ENCODE measurements at regions not wholly inside any gene's neighbourhood (a gene's known extent, or its start where the extent isn't known, plus 50 kb on each side); places are given as distances from the start of the nearest gene placed in this dataset.
A peak's percentile ranks its signal among the peaks of the same experiment; 100 is the strongest.
"Not testable (repeated sequence)": the region's sequence is repeated elsewhere in the genome, so short reads cannot be mapped to it uniquely, and the experiment has no call there.

DNA sequence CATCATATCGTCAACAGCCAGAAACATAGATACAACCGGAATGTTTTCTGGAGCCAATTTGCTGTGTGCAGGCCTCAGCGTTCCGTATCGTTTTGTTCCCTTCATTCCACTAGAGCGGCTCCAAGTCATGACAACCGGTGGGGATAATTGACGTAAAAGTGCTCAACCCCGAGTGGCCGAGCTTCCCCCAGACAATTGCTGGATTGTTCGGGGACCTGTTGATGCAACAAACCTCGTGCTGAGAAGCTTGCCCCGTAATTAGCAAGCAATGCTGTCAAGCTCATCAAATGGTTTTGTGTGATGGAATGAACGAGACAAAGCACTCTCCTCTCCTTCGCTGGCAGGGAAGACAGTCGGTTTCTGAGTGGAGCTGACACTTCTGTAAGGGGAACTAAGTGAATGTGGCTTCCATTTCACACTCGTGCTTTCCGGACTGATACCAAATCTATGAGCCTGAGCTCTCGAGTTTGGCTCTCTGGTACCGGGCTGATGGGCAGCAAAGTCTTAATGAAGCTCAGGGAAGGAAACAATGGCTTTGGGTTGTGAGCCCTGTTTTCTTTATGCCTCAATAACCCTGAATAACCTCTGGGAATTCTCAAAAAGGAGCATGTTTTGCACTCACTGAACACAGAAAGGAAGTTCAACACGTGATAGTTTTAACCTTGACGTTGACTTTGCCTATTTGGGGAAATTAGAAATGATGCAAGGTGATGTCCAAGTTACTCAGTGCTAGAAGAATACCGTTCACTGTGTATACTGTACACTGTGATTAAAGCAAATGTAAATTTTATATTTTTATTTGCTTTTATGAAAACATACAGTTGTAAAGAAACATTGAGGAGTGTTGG lies 220.5 kb downstream of the BAMBI start:
- DNase-seq = no peak

DNA sequence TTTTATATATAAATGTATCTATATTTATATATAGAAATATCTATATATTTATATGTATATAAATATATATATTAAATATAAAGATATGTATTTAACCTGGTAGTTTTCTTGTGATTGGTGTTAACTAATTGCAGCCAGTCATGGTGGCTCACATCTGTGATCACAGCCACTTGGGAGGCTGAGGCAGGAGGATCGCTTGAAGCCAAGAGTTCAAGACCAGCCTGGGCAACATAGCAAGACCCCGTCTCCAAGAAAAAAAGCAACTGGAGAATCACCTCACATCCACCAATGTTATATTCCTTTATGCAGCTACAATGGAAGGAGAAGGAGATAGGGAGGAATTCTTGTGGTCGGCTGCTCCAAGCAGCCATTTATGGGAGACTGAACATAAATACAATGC lies 224.9 kb downstream of the BAMBI start:
- no peak for DNase-seq

DNA sequence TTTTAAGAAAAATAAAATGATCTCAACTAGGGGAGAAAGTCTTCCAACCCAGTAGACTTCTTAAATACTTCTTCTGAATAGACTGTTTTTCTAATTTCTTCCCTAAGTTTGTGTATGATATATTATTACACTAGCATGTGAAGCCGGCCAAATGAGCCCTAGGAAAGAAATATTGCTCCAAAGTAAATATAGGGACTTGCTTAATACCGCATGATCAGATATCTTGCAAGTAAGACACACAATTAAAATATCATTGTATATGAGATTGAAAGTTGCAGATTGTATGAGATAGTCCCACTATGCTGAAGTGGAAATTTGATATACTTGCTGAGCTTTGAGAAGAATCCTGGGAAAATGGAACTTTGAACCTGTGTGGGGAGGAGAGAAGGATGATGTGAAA lies 225.7 kb downstream of the BAMBI start:
- no peak for DNase-seq

DNA sequence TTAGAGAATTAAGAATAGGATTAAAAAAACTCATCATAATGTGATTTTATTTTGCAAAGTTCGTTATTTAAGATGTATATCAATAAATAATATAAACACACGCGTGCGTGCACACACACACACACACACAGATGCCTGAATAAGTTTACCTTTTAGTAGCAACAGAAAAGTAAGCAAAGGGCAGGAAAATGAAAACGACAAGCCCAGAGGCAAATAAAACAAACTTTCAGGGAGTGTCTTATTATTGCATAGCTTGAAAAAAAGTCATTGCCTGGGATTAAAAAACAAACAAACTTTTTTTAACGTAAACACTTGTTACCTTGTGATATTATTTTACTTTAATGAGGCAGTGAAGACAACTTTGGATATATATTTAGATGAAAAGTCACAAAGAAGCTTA lies 226.4 kb downstream of the BAMBI start:
- no peak for DNase-seq

DNA sequence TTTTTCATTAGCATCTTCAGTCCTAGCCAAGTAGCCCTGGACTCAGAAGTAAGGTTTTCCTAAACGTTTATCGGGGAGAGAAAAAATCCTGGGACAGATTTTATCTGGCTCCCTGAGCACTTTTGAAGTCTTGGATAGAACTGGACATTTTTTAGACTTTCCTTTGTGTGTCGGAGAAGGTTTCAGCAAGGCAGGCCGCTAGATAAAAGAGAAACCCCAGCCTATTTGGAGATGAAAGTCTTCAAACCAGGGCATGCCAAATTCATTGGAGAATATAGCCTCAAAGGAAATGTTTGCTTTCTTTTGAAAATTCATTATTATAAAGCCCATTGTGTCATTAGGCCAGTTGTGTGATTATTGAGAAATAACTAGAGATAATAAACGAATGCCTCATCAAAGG lies 228.1 kb downstream of the BAMBI start:
- DNase-seq = no peak

DNA sequence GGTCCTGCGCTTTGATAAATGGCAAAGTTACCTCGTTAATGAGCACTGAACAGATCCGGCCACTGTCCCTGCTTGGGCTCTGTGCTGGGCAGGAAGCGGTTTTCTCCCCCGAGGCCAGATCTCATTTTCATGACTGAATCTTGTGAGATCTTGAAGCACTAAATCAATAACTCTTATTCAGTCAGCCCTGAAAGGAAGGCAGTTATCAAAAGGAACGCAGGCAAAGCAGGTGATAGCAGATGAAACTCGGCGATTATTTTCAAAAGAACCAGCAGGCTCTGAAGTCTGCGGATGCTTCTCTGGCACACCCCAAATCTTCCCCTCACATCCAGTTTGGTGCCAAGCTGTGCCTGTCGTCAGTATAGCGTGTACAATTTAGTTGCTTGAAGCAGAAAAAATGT lies 228.7 kb downstream of the BAMBI start:
- no peak for DNase-seq

DNA sequence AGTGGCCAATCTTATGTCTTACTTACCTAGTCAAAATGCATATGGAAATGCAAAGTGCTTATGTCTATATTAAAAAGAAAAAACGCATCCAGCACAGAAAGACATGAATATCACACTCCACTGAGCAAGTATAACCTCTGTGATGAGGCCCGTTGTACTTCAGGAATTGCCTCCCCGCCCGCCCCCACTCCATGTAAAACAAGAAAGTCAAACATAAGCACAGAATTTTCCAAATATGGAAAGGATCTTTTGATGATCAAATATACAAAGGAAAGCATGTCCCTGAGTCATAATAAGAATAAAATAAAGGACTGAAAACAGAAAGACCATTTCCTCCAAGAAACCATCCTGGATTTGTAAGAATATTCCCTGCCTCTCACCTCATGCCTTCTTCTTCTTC lies 229.1 kb downstream of the BAMBI start:
- no peak for DNase-seq

DNA sequence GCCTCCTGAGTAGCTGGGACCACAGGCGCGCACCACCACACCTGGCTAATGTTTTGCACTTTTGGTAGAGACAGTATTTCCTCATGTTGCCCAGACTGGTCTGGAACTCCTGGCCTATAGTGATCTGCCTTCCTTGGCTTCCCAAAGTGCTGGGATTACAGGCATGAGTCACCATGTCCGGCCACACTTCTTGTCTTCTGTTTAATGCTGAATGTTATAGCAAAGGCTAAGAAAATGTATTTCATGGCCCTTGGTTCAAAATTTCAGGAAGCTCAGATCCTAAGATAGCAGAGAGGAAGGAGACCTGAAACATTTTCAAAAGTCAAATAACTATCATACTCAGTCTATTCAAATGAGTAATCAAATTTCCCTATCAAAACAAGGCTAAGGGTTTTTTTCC lies 229.6 kb downstream of the BAMBI start:
- no peak for DNase-seq

DNA sequence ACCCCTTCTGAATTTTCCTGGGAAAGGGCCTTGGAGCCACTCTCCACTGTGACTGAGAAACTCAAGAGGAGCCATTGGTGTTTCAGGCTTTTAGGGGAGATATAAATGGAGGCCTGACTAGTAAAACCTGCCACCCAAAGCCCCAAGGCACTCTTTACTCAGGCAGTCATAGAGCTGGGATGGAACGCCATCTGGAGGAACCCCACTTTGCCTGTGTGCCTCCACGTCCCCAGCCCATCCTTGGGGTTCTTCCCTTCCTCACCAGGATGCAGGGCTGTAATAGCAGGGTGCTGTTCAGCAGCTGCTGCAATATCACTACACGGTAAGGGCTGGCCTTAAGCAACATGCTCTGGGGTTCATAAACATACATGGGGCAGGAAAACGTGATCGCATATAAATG lies 232.6 kb downstream of the BAMBI start:
- no peak for DNase-seq

DNA sequence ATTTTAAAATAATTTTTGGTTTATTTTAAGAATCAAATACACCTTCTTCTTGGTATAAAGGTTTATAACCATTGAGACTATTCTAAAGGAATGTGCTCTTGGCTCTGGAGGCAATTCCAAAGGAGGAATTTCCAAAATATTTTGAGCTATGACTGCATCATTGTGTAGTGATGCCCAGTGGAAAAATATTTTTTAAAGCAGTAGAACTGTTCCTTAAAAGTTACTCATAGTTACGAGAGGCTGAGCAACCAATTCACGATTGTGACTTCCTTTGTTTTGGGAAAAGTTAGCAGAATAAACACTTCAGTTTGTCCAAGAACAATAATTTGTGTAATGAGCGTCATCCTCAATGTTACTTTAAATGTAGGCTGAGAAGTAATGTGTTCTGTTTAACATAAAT lies 233.6 kb downstream of the BAMBI start:
- DNase-seq = no peak

DNA sequence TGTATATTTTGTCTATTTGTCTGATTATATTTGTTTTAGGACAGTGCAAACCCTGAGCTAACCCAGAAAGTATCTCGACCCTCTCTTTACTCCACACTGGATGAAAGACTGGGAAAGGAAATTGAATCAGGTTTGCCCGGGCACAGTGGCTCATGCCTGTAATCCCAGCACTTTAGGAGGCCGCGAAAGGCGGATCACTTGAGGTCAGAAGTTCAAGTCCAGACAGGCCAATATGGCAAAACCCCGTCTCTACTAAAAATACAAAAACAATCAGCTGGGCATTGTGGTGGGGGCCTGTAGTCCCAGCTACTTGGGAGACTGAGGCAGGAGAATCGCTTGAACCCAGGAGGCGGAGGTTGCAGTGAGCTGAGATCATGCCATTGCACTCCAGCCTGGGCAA lies 234.2 kb downstream of the BAMBI start:
- not testable (repeated sequence) for DNase-seq

DNA sequence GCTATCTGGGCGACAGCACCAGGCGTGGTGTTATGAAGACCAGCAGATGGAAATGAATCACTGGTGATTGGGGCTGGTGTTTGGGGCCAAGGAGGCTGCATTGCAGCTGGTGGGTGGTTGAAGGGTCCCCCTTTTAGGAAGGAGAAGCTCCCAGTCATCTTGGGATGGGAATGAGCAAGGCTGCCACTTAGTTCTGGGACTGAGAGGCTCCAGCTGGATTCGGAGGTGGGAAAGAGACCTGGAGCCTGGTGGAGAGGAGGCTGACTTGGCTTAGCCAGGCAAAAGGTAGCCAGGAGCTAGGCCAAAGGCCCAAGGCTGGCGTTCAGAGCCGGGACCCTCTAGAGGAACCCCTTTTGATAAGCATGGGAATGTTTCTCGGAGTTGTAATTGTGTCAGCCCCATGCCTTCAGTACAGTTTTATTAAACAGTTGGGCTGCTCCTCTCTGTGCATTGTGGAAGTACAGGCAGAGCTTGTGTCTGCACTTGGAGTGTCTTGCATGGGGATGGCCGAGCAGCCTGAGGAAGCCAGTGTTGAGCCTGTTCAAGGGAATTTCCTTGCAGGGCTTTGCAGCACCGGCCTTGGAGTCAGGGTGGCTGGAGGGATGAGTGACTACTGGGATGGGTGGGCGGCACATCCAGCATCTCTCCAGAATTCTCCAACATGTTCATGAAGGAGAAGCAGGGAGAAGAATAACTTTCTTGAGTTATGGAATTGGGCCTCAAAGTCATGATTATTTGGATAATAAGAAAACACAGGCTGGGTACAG lies 234.9 kb downstream of the BAMBI start:
- no peak for DNase-seq

DNA sequence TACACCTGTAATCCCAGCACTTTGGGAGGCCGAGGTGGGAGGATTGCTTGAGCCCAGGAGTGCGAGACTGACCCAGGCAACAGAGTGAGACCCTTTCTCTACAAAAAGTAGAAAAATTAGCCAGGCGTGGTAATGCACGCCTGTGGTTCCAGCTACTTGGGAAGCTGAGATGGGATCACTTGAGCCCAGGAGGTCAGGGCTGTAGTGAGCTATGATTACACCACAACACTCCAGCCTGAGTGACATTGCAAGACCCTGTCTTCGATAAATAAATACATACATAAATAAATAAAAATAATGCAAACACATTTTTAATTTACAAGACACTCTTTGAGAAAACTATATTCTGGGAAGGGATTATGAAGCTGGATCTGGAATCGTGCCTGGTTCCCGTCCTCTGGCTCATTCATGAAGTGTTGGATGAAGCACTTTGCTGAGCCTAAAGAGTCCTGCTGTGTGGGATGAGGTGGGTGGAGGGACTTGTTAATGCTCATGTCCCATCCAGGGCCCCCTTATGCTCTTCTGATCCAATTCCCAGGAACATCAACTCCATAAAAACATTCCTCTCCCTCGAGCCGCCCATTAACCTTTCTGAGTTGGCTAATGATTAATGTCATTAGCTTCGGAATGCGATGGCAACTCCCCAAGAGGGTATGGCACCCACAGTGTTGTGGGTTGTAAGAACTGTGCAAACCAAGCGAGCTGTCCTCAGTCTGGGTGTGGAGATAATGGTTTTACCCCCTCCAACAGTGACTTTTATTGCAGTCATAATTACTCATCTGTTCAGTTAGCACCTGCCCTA lies 236.3 kb downstream of the BAMBI start:
- DNase-seq = no peak

DNA sequence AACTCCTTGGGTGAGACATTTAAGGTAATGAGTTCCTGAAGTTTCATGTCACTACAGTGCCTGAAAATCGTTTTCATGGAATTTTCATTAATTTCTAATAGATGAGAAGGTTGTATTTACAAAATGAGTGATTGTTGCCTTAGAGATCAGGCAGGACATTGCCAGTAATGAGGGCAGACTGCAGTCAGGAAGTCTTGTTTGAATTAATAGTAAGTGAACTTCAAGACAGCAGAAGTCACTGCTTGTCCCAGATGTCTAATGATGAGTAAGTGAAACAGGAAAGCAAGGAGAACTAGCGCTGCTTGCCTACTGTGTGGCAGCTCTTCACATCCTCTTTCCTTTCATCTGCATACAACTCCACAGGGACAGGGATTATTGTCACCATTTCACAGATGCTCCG lies 237.4 kb downstream of the BAMBI start:
- DNase-seq = no peak

DNA sequence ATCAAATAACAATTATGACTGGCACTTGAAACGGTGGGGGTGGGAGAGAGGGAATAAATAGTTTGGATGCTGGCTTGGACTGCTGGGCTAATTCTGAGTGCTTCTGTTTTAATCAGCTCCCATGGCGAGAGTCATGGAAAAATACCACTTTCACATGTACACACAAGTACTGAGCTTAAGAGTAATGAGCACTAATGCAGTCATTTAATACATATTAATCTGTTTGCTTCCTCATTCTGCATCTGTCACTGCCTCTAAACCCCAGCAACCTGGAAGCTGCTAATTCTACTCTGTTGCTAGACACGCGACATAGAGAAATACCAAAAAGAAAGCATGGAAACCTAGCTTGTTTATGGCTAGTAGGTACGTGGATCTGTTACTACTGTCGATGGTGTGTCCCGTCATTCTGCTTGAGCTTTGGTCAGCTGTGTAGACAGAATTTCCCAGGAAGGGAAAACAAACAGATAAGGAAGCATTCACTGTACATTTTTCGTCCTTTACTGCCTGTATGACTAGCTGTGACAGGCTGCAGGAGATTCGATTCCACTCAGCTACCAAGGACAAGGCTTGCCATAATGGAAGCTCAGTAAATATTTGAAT lies 238.8 kb downstream of the BAMBI start:
- DNase-seq = peak; percentile 43

DNA sequence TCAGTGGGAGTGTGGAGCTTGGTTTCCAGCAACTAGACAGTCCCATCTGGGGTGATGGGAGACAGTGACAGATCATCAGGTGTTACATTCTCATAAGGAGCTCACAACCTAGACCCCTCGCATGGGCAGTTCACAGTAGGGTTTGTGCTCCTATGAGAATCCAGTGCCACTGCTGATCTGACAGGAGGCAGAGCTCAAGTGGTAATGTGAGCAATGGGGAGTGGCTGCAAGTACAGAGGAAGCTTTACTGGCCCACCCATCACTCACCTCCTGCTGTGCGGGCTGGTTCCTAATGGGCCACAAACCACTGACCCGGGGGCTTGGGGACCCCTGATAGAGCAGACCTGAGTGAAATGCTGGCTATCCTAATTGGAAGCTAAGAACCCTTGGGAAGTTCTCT lies 242.8 kb downstream of the BAMBI start:
- no peak for DNase-seq

DNA sequence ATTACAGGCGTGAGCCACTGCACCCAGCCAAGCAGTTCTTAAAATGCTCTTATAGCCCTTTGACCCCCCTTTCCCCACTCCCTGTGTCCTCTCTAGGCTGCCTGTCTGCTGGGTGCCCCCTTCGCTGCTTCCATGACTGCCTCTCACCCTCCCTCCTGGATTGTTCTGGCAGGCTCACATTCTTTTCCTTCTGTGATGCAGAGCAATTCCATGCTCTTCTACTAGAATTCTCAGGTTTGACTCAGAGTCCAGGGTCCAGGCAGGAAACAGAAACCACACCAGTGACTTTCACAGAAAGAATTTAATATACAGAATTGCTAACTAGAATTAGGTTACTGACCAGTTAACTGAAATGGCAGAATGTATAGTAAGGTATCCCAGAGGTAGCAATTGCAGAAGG lies 244.8 kb downstream of the BAMBI start:
- DNase-seq = no peak

DNA sequence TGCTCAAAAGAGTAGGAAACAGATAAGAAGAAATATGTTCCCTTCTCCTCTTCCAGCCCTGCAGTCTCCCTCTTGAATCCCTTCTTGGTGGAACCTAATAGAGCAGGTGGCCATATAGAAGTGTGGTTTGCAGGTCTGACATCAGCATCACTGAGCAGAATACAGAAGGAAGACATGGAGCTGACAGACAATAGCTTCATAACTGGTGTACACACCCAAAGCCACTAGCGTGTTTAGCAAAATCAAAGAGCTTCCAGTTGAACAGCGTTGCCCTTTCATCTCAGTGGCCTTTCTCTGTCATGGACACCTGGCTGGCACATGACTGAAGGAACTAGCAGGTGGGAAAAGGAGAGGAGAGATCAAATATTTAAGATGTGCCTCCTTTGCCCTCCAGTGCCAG lies 245.5 kb downstream of the BAMBI start:
- DNase-seq = no peak

DNA sequence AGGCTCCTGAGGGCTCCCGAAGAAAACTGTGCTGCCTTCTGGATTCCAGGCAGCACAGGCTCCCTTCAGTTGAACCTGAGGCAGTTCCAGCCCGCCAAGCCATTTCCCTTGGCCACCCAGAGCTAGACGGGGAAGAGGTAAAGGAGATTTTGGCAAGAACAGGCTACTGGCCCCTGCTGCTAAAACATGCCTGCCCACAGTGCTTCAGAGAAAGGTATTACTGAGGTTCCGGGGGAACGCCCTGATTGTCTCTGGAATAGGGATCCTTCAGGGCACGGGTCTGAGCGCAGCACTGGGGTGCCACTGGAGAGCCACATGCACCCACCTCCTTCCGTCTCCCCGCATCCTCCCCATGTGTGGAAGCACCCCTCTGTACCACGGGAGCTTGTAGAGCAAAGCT lies 247.4 kb downstream of the BAMBI start:
- DNase-seq = no peak

DNA sequence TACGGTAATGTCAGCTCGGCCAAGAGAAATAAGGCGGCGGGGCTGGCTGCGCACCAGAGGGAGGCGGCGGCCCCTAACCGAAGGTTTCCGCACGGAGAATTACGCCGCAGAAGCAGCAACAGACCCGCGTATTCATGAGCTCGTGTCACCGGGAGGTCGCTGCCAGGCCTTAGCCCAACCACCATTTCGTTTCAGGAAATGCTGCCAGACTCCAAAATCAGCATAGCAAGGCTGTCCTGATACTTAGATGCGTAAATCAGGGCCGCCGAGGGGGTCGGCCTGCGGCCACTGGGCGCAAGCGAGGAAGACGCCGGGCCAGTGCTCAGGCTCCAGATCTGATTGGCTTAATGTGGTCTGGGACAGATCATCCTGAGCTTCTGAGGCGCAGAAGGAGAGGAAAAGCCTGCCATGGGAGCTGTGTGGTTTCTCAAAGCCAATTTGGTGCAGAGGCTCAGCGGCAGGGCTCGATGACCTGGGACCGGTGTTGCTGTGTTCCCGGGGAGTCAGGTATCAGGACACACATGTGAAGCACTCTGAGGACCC lies 247.9 kb downstream of the BAMBI start:
- DNase-seq = no peak

DNA sequence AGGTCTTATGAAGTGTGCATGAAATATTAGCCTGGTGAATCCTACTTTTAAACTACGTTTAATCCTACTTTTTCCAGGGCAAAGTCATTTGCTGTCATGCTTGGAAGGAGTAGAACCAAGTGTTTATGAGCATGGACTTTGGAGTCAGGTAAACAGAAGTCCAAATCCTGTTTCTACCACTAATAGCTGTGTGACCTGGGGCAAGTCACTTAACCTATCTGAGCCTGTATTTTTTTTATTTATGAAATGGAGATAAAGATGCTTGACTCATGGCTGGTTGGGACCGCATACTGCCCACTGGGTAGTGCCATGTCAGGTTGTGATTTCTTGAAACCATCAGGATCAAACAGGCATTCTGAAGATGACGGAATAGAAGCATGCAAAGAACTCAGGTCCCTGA lies 249.6 kb downstream of the BAMBI start:
- no peak for DNase-seq

DNA sequence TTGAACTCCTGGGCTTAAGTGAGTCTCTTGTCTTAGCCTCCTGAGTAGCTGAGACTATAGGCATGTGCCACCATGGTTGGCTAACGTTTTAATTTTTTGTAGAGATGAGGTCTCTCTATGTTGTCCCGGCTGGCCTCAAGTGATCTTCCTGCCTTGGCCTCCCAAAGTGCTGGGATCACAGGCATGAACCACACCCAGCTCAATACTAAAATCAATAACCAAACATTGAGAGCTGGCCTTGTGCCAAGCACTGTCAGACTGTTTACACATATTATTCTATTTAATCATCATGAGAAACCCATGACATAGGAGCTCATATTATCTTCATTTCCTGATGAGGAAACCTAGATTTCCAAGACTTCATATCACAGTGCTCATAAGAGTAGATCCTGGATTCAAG lies 251.2 kb downstream of the BAMBI start:
- DNase-seq = no peak

DNA sequence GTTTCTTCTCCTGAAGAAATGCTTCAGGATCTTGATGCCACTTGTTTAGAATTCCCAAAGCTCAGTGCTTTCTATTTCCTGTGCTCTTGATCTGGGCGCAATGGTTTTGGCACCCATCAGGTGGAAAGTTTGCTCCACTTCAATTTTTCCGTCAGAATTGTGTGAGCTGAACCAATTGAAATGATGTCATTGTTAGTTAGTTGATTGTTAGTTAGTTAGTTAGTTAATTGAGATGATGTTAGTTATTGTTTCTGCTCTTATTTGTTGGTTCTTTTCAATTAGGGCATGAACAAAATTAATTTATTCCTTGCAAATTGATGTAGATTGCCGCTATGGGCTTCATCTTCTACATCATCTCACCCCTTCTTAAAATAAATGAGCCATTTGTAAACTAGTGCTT lies 252.6 kb downstream of the BAMBI start:
- DNase-seq = no peak
